ENCODE measurements at regions not wholly inside any gene's neighbourhood (a gene's known extent, or its start where the extent isn't known, plus 50 kb on each side); places are given as distances from the start of the nearest gene placed in this dataset.

GRCh38 chr11:97800891-97801290, 1219.9 kb upstream of the CNTN5 start:
- DNase-seq = no peak

DNA sequence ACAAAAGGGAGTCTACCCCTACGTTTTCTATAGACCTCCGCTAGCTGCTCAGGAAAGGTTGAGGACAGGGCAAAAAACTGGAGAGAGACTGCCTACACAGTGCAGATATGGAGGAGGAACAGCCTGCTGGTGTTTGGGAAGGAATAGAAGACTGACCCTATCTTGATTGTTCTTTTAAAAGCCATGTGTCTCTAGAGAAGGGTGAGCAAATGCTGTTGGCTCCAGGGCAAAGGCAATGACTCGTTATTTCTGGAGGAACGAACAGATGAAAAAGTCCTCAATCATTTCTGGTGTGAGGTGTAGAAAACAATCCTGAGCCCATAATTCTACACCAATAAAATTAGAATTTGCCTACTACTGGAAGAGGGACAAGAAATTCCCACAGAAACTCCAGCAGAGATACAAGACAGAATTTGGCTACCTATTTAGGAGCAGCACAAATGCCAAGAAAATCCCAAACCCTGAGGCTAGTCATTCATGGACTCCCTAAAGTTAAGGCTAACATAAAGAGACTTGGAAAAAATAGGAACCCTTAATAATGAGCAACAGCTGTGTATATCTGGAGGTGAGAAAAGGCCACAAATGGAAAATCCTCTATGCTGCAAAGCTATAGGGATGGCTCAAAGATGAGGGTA, 1206.3 kb upstream of the CNTN5 start:
- no peak for DNase-seq

DNA sequence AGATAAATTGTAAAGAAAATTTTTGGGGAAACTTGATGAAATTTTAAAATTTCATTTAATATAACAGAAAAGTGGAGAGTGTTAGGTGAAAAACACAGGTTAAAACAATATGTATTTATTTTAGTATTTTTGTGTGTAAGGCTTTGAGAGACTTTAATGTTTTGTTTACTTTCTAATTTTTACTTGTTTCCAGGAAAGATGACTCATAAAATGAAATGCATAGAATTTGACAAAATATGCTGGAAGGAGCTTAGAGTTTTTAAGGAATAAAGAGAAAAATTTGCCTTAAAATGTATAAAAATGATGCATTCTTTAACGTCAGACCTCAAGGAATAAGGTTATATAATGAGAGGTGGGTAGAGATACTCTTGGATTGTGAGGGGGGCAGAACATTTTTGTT, 1205.1 kb upstream of the CNTN5 start:
- no peak for DNase-seq

GRCh38 chr11:97832451-97832850, 1188.3 kb upstream of the CNTN5 start:
- DNase-seq = no peak

DNA sequence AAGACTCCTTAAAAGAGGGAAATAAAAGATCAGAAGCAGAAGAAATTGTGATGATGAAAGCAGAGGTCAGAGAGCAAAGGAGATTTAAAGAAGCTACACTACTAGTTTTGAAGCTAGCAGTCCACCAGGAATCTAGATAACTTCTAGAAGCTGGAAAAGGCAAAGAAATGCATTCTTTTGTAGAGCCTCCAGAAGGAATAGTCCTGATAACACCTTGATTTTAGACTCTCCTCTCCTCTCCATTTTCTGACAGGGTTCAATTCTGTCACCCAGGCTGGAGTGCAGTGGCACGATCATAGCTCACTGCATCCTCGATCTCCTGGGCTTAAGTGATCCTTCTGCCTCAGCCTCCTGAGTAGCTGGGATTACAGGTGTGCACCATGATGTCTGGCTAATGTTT, 1187.3 kb upstream of the CNTN5 start:
- DNase-seq = no peak

- no peak for DNase-seq
These were observed 1176.7 kb upstream of the CNTN5 start for GRCh38 chr11:97844016-97844415.

DNA sequence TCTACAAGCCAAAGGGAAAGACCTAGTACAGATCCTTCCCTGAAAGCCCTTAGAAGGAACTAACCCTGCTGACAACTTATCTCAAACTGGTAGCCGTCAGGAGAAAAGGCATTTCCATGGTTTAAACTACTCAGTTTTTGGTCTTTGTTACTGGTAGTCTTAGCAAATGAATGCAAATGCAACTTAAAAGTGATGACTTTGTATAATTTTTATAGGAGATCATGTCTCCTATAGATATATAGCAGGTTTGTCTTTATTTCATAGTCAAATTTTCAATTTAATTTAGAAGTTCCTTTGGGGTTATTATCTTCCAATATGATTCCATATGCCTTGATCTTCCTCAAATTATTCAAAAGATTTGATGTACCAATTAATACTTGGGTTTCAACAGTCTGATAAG, 1173.0 kb upstream of the CNTN5 start:
- no peak for DNase-seq

DNA sequence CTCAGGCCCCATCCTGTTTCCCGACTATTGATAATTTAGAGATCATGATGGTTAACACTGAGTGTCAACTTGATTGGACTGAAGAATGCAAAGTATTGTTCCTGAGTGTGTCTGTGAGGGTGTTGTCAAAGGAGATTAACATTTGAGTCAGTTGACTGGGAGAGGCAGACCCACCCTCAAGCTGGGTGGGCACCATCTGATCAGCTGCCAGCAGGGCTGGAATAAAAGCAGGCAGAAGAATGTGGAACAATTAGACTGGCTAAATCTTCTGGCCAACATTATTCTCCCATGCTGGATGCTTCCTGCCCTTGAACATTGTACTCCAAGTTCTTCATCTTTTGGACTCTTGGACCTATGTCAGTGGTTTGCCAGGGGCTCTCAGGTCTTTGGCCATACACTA, 1170.0 kb upstream of the CNTN5 start:
- DNase-seq = no peak

GRCh38 chr11:97854357-97854756, 1166.4 kb upstream of the CNTN5 start:
- no peak for DNase-seq

DNA sequence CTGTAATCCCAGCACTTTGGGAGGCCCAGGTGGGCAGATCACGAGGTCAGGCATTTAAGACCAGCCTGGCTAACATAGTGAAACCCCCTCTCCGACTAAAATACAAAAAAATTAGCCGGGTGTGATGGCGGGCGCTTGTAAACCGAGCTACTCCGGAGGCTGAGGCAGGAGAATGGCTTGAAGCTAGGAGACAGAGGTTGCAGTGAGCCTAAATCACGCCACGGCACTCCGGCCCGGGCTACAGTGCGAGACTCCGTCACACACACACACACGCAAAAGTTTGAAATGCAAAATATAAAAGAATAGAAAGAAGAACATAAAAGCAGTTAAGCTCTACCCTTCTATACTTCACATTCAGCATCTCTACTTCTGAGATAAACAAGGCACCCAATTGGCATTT, 1165.9 kb upstream of the CNTN5 start:
- DNase-seq = no peak

GRCh38 chr11:97856666-97857065, 1164.1 kb upstream of the CNTN5 start:
- DNase-seq = no peak

- no peak for DNase-seq
These were observed 1160.5 kb upstream of the CNTN5 start for GRCh38 chr11:97860237-97860636.

DNA sequence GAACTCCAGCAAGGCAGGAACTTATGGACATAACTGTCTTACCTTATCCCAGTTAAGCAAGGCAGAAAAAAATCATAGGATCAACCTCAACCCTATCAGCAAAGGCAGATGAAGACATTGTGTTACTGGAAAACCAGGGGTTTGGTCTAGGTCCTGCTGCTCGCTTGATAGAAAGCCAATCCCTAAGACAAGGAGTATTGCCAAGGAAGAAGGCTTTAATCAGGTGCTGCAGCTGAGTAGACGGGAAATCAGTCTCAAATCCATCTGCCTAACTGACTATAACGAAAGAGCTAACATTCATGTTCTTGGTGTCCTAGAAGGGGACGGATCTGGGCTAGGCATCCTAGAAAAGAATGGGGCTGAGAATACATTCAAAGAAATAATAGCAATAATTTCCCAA, 1158.7 kb upstream of the CNTN5 start:
- no peak for DNase-seq

DNA sequence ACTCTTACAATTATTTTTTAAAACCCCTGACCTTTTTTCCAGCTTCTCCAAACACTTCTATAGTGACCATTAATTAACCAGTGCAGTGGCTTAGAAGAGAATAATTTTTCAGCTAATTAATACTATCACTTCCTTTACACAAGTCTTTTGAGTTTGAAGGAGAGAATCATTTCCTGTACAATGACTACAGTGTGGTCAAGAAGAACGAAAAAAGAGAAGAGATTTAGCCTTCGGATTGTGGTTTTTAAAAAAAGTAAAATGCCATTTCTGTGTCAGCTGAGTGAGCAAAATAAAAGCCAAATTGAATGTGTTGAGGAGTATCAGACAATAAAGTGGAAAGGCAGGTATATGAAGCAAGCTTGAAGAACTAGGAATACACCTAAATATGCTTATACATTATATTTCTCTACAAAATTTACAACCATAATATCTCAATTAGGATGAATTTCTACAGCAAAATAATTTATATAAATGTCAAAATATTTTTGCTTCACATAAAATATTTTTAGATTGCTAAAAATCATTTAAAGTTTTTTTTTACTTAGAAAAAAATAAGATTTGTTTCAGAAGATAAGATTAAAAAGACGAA, 1155.2 kb upstream of the CNTN5 start:
- DNase-seq = no peak

- no peak for DNase-seq
These were observed 1148.9 kb upstream of the CNTN5 start for GRCh38 chr11:97871816-97872215.

GRCh38 chr11:97880209-97880608, 1140.5 kb upstream of the CNTN5 start:
- no peak for DNase-seq

DNA sequence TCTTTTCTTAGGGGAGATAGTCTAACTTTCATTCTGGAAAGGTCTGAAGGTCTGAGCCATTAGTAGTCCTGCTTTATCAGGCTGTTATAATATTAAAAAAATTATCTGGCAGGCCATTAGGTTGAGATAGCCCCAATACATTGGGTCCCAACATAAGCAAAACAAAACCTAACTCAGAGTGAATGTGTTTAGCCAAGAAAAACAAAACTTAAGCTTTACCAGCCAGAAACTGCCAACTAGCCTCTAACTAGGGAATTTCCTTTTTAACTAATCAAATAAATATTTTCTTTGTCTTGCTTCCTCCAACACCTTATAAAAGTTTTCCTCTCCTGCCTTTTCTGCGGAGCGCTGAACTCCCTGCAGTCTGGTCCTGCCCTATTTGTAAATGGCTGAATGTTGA, 1137.7 kb upstream of the CNTN5 start:
- DNase-seq = no peak

GRCh38 chr11:97888641-97889040, 1132.1 kb upstream of the CNTN5 start:
- DNase-seq = no peak

DNA sequence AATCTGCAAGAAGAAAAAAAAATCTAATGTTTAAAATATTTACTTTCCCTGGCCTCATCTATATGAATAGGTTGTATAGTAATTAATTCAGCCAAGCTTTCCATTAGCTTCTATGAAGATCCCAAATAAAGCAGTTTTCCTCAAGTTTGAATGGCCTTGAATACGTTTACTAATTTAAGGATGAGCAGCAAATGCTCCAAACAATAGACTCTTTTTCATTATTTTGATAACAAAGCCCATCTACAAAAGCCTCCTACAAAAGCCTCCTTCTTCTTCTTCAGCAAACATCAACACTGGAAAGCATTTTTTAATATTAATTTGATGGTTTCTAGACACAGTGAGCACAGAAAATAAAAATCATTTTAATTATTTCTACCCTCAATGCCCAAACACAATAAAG, 1130.3 kb upstream of the CNTN5 start:
- peak in 1 of 2 donors; percentile 71 for DNase-seq

- no peak for DNase-seq
These were observed 1127.1 kb upstream of the CNTN5 start for GRCh38 chr11:97893612-97894011.

DNA sequence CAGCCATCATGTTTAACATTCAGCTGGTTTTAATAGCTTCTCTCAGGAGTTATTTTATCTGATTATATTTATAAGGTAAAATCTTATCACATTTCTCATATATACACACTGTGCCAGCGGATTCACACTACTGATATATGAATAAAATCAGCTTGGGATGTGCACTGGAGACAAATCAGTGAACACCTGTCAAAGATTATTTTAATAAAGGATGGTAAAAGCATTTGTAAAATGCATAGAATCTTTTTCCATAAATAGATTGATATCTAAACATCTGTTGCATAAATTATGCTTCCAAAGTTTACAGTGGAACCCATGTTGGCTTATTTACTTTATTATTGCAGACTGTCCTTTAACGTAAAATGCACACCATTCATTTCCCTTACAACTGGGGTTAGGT, 1125.8 kb upstream of the CNTN5 start:
- DNase-seq = no peak

GRCh38 chr11:97895572-97895971, 1125.2 kb upstream of the CNTN5 start:
- DNase-seq = no peak

GRCh38 chr11:97902828-97903227, 1117.9 kb upstream of the CNTN5 start:
- DNase-seq = no peak

GRCh38 chr11:97905101-97905500, 1115.6 kb upstream of the CNTN5 start:
- no peak for DNase-seq

DNA sequence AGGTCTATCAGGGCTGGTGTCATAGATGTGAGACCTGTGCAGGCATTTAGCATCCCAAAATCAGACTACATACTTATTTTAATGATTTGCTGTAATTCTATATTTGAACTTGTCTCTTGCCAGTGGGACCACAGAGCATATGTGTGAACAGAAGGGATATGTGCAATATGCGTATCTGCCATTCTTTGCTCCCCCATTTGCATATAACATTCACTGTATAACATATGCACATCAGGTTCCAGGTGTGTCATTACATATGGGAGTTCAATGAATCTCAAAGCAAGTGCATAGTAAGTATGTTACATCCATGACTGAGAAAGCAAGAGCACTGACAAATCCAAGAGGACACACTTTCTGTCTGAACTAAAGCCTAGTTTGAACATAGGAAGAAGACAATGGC, 1115.1 kb upstream of the CNTN5 start:
- DNase-seq = no peak

All from hippocampal formation (tissue), 2 donors.